NOMO-1 treated with dmso at 0.1 percent for 144 hours (cell line): ENCODE measurements at regions not wholly inside any gene's neighbourhood (a gene's known extent, or its start where the extent isn't known, plus 50 kb on each side); places are given as distances from the start of the nearest gene placed in this dataset.

Experiments
- DNase-seq: peaks from one replicate; lab custom pipeline; 2025; ENCODE audit not compliant: unreplicated experiment; lab: John Stamatoyannopoulos, UW

DNA sequence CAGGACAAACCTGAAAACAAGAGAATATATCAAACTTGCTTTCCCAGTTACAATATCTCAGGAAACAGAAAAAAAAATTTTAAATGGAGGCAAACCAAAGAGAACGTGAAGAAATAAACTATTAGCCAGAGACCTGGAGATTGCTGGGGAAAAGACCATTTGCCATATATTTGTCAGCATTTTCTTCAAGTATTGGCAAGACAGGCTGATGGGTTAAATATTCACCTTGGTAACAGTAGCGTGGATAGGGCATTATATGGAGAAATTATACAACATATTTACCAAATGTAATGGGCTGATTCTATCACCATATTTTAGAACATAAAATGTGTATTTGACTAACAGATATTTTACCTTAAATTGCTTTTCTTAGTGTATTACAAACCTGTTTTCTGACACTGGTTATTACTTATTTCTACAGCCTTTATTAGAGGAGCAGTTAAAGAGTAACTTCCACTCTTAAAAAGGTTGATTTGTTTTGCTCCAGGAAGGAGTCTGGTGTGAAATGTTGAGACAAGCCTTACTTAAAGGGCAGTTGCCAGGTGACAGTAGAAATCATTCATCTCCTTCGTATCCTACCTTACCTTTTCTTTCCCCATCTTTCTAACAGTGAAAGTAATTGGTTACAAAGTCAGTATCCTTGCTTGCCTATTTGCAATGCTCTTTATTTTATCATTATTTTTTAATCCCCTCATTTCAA lies 575.5 kb downstream of the GBA3 start:
- no peak for DNase-seq

GRCh38 chr4:23266401-23266800 lies 573.7 kb downstream of the GBA3 start:
- DNase-seq, result no peak

- DNase-seq, result no peak
These were observed 567.8 kb downstream of the GBA3 start for GRCh38 chr4:23260511-23260910.

GRCh38 chr4:23245203-23245832 lies 552.6 kb downstream of the GBA3 start:
- DNase-seq, result no peak

- no peak for DNase-seq
These were observed 550.2 kb downstream of the GBA3 start for GRCh38 chr4:23242962-23243361.

DNA sequence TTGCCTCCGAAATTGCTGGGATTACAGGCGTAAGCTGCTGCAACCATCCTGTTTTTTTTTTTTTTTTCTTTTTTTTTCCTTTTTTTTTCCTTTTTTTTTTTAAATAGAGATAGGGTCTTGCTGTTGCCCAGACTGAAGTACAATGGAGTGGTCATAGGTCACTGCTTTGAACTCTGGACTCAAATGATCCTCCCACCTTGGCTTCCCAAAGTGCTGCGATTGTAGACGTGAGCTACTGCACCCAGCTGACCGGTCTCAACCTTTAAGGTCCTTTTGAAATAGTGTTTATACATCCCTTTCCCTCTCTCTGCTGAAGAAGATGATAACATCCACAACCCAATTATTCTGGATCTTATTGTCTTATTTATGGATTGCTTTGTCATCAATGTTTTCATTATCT lies 548.7 kb downstream of the GBA3 start:
- DNase-seq, result no peak

GRCh38 chr4:23238848-23239247 lies 546.1 kb downstream of the GBA3 start:
- DNase-seq, result no peak

- DNase-seq, result no peak
These were observed 545.0 kb downstream of the GBA3 start for GRCh38 chr4:23237771-23238170.

DNA sequence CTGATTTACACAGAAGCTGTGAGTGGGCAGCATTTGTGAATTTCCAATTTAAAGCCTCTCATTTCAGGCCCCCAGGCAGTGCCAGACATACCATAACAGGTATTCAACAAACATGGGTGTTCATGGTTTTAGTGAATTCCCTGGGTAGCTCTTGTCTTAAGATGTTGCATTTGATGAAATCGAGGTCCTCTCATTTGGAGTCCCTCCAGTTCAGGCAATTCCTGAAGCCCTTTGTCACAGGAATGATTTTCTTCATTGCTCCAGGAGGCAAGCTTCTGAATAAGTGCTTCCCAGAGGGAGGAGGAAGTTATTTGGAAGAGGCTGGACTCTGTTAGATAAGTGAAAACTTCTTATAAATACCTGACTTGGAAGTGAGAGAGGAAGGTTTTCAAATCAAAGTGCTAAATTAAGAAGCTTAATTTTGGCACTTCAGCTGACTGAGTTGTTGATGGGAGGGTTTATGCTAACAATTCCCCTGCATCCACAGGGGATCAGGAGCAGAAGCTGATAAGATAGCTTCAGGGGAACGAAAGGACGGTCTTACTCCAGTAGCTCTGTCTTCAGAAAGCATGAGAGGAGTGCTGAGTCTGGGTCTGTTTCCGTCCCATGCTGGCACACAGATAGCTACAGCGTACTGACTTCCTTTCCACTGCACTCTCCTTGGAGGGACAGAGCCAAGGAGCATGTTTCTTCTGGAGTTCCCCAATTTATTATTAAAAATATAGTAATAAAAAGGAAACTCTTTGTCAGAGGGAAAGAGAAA lies 543.1 kb downstream of the GBA3 start:
- DNase-seq, result no peak

DNA sequence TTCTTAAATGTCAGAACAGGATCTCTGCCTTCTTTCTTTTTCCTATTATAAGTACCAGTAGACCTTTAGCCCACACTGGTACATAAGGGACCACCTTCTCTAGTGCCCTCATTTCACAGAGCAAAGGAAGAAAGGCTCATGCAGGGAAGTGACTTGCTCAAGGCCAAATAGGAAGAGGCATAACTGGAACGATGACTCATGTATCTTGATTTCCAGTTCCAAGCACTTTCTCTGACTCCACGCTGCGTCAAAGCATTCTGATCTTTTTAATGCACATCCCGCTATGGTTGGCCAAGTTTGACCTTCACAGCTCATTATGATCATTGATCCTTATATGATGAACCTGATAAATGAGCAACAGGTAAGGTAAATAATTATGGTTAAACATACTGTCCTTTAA lies 542.0 kb downstream of the GBA3 start:
- DNase-seq, result no peak

GRCh38 chr4:23234018-23234417 lies 541.3 kb downstream of the GBA3 start:
- no peak for DNase-seq

- DNase-seq, result no peak
These were observed 540.9 kb downstream of the GBA3 start for GRCh38 chr4:23233596-23233995.

- DNase-seq, result no peak
These were observed 540.2 kb downstream of the GBA3 start for GRCh38 chr4:23232987-23233386.

GRCh38 chr4:23225564-23225963 lies 532.8 kb downstream of the GBA3 start:
- no peak for DNase-seq

- no peak for DNase-seq
These were observed 532.1 kb downstream of the GBA3 start for GRCh38 chr4:23224684-23225420.

DNA sequence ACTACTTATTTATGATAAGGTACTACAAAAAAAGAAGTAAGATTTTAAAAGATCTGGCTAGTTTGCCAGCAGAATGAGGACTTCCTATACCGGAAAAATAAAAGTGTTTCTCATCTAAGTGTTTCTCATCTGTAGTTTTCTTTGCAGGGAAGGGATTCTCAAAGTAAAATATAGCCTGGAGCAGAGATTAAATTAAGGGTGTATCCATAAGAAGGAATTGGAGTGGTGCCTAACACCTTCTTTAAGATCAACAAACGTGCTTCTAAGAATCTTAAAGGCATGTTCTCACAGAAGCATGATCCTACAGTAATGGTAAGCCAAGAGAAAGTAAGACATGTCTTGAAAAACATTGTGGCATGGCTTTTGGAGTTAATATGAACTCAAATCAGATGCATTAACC lies 528.2 kb downstream of the GBA3 start:
- no peak for DNase-seq

- no peak for DNase-seq
These were observed 527.2 kb downstream of the GBA3 start for GRCh38 chr4:23219779-23220408.

- DNase-seq, result no peak
These were observed 520.5 kb downstream of the GBA3 start for GRCh38 chr4:23213198-23213597.

- no peak for DNase-seq
These were observed 519.8 kb downstream of the GBA3 start for GRCh38 chr4:23212558-23212957.

DNA sequence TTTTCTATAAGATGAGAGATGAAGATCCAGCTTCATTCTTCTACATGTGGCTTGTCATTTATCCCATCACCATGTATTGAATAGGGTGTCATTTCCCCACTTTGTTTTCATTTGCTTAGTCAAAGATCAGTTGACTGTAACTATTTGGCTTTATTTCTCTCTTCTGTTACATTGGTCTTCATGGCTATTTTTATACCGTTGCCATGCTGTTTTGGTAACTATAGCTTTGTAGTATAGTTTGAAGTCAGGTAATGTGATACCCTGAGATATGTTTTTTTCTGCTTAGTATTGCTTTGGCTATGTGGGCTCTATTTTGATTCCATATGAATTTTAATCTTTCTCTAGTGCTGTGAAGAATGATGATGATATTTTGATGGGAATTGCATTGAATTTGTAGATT lies 514.3 kb downstream of the GBA3 start:
- DNase-seq, result no peak

GRCh38 chr4:23202712-23203247 lies 510.0 kb downstream of the GBA3 start:
- DNase-seq, result no peak
